ENCODE measurements at regions not wholly inside any gene's neighbourhood (a gene's known extent, or its start where the extent isn't known, plus 50 kb on each side); places are given as distances from the start of the nearest gene placed in this dataset.

DNA sequence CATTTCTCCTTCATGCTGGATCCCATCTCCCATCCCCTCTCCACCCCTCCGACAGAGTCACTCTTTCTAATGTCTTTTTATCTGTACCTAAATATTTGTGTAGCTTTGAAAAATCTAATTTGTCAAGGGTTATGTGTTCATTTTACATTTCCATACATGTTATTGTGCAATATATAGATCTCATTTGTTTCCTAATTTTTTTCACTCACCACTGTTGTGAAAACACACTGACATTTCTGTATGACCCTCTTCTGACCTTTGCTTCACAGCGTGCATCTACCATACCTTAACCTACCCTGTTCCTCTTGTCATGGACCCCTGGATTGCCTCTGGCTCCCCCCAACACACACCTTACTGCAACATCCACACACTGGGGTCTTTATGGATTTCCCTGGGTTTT, 942.9 kb downstream of the TBC1D22A start:
- TF ChIP-seq, protein P1, sequence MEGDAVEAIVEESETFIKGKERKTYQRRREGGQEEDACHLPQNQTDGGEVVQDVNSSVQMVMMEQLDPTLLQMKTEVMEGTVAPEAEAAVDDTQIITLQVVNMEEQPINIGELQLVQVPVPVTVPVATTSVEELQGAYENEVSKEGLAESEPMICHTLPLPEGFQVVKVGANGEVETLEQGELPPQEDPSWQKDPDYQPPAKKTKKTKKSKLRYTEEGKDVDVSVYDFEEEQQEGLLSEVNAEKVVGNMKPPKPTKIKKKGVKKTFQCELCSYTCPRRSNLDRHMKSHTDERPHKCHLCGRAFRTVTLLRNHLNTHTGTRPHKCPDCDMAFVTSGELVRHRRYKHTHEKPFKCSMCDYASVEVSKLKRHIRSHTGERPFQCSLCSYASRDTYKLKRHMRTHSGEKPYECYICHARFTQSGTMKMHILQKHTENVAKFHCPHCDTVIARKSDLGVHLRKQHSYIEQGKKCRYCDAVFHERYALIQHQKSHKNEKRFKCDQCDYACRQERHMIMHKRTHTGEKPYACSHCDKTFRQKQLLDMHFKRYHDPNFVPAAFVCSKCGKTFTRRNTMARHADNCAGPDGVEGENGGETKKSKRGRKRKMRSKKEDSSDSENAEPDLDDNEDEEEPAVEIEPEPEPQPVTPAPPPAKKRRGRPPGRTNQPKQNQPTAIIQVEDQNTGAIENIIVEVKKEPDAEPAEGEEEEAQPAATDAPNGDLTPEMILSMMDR (IDR thresholded peaks at IDR 0.05; ENCODE audit: low read depth, low read length) = no peak
- no peaks in the 10 kb centered on the region for H3K36me3 ChIP-seq
- no peaks in the 10 kb centered on the region for H3K27me3 ChIP-seq
- H3K4me1 ChIP-seq (ENCODE audit: low read depth) = no peaks in the 10 kb centered on the region
- no peaks in the 10 kb centered on the region for H3K9me3 ChIP-seq (ENCODE audit: low read depth)
- H3K27ac ChIP-seq = no peak overlapping the region
- H3K4me3 ChIP-seq = no peak overlapping the region
- DNase-seq (ENCODE audit: low read depth in 1 of 2, low spot score in 1 of 2) = no peak

DNA sequence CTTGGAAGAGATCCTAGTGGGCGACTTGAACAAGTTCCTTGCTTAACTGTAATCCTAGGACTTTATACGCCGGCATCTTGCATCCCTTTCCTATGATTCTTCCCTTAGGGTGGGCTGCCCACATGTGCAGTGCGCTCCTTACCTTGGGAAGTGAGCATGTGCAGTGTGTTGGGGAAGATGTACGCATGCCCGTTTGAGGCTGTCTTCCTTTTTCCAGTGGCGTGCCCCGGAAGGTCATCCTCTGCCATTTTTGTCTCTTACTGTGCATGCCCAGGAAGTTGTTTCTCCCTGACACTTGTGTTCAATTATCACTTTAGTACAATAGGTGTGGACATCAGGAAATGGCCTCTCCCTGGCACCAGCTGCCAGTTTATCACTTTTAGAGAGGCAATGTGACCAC, 936.5 kb downstream of the TBC1D22A start:
- no peak overlapping the region for H3K4me3 ChIP-seq
- no peaks in the 10 kb centered on the region for H3K4me1 ChIP-seq (ENCODE audit: low read depth)
- H3K27ac ChIP-seq = no peak overlapping the region
- H3K9me3 ChIP-seq (ENCODE audit: low read depth) = no peaks in the 10 kb centered on the region
- H3K27me3 ChIP-seq = no peaks in the 10 kb centered on the region
- DNase-seq (ENCODE audit: low read depth in 1 of 2, low spot score in 1 of 2) = no peak
- TF ChIP-seq, protein P1 (IDR thresholded peaks at IDR 0.05; ENCODE audit: low read depth, low read length) = no peak
- no peaks in the 10 kb centered on the region for H3K36me3 ChIP-seq

DNA sequence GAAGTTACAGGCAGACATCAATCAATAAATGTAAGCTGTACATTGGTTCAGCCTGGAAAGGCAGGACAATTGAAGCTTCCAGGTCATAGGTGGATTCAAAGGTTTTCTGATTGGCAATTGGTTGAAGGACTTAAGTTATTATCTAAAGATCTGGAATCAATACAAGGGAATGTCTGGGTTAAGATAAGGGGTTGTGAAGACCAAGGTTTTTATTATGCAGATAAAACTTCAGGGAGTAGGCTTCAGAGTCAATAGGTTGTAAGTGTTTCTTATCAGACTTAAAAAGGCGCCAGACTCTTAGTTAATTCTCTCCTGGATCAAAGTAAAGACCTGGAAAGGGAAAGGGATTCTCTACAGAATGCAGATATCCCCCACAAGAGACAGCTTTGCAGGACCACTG, 935.4 kb downstream of the TBC1D22A start:
- no peak for DNase-seq (ENCODE audit: low read depth in 1 of 2, low spot score in 1 of 2)
- Histone ChIP-seq H3K4me1 (ENCODE audit: low read depth) (no peaks in the 10 kb centered on the region), H3K9me3 (ENCODE audit: low read depth) (no peaks in the 10 kb centered on the region), H3K27me3 (no peaks in the 10 kb centered on the region), H3K4me3 (no peak overlapping the region), H3K27ac (no peak overlapping the region), H3K36me3 (no peaks in the 10 kb centered on the region)
- TF ChIP-seq, protein P1 (IDR thresholded peaks at IDR 0.05; ENCODE audit: low read depth, low read length) = no peak

DNA sequence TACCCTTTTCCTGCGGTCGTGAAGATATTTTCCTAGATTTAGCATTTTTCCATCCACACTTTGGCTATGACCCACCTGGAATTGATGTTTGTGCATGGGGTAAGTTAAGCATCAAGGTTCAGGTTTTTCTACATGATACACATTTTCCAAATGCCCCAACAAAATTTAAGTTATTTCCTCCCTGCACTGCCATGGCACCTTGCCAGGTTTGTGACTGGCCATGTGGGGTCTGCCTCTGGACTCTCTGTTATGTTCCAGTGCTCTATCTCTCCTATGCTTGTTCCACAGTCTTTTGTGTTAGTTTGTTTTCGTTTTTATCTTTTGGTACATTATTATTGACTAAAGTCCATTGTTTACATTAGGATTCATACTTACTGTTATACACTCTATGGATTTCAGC, 934.3 kb downstream of the TBC1D22A start:
- H3K4me3 ChIP-seq = no peak overlapping the region
- H3K27me3 ChIP-seq = no peaks in the 10 kb centered on the region
- TF ChIP-seq, protein P1 (IDR thresholded peaks at IDR 0.05; ENCODE audit: low read depth, low read length) = no peak
- H3K9me3 ChIP-seq (ENCODE audit: low read depth) = no peaks in the 10 kb centered on the region
- no peak for DNase-seq (ENCODE audit: low read depth in 1 of 2, low spot score in 1 of 2)
- no peak overlapping the region for H3K27ac ChIP-seq
- no peaks in the 10 kb centered on the region for H3K36me3 ChIP-seq
- no peaks in the 10 kb centered on the region for H3K4me1 ChIP-seq (ENCODE audit: low read depth)

DNA sequence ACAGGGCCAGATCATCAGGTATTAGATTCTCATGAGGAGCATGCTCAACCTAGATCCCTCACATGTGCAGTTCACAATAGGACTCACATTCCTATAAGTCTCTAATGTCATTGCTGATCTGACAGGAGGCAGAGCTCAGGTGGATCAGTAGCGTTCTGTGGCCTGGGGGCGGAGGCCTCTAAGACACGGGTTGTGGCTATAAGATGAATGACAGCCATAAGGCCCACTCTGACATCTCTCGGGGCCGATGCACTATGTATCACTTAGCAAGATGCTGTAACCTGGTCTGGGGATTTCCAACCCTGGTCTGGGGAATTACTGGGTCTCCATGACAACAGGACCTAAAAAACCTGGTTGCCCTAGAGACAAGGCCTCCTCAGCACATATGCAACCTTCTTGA, 932.7 kb downstream of the TBC1D22A start:
- no peak for DNase-seq (ENCODE audit: low read depth in 1 of 2, low spot score in 1 of 2)
- no peaks in the 10 kb centered on the region for H3K4me1 ChIP-seq (ENCODE audit: low read depth)
- no peak overlapping the region for H3K4me3 ChIP-seq
- H3K27me3 ChIP-seq = no peaks in the 10 kb centered on the region
- TF ChIP-seq, protein P1 (IDR thresholded peaks at IDR 0.05; ENCODE audit: low read depth, low read length) = no peak
- no peak overlapping the region for H3K27ac ChIP-seq
- no peaks in the 10 kb centered on the region for H3K9me3 ChIP-seq (ENCODE audit: low read depth)
- no peaks in the 10 kb centered on the region for H3K36me3 ChIP-seq

DNA sequence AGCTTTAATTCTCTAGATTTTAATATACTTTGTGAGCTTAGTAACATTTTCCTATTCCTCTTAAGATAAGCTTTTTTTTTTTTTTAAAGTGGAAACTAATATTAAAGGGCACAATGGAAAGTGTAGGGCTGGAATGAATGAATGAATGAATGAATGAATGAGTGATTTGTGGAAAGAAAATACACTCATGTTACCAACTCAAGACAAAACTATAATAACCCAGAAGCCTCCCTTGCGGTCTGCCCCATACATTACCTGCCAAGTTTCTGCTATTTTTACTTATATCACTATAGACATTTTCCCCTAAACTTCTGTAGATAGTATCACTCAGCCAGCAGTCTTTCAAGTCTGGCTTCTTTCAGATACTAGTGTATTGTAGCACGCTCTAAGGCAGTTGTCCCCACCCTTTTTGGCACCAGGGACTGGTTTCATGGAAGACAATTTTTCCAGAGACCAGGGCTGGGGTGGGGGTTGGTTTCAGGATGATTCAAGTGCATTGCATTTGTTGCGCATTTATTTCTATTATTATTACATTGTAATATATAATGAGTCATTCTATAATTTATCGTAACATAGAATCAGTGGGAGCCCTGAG, 932.2 kb downstream of the TBC1D22A start:
- Histone ChIP-seq H3K36me3 (no peaks in the 10 kb centered on the region), H3K27me3 (no peaks in the 10 kb centered on the region), H3K27ac (no peak overlapping the region), H3K9me3 (ENCODE audit: low read depth) (no peaks in the 10 kb centered on the region), H3K4me1 (ENCODE audit: low read depth) (no peaks in the 10 kb centered on the region), H3K4me3 (no peak overlapping the region)
- no peak for DNase-seq (ENCODE audit: low read depth in 1 of 2, low spot score in 1 of 2)
- TF ChIP-seq, protein P1 (IDR thresholded peaks at IDR 0.05; ENCODE audit: low read depth, low read length) = no peak
